ENCODE measurements at regions not wholly inside any gene's neighbourhood (a gene's known extent, or its start where the extent isn't known, plus 50 kb on each side); places are given as distances from the start of the nearest gene placed in this dataset.

DNA sequence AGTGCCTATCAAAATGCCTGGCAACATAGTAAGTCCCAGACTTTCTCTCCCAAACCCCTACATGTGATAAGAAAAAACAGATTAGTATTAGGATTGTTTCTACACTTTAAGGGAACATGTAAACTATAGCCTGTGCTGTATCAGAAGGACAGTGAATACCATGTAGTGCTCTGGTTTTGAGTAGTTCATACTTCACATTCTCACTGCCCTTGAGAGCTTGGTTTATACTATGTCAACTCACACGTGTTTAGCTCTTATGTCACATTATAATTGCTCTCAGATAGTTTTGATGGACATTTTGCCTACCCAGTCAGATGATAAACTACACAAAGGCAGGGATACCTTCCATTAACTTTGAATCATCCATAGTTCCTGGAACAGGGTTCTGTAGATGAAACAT is 58.0 kb upstream of the PGRMC2 start:
- DNase-seq (ENCODE audit: low read depth in 4 of 4, low spot score in 2 of 4), result no peak

DNA sequence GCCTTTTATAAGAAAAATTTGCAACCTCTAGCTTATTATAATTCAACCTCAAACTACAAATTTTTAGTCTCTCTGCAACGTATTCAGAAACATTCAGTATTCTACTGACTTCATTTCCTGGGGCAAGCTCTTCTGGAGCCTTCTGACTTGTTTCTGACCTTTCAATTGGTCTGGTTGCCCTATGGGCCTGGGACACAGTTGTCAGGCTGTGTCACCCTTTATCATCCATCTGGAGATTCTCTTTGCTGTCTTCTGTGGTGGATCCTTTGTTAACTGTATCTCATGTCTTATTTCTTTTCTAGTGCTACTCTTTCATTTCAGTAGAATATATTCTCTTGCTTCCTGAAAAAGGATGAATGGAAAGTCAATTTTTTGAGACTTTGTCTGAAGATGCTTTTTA is 55.1 kb upstream of the PGRMC2 start:
- DNase-seq (ENCODE audit: low read depth in 4 of 4, low spot score in 2 of 4), result no peak

DNA sequence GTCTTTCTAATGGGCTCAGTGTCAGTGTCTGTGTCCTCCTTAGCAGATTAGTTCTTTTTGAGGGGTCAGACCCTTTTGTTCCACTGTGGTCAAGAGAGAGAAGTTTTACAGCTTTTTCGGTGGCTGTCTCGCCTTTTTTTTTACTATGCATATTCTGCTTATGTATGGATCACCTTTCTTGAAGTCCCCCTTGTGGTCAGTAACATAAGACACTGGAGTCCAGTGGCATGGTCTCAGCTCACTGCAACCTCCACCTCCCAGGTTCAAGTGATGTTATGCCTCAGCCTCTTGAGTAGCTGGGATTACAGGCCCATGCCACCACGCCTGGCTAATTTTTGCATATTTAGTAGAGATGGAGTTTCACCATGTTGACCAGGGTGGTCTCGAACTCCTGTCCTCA is 54.0 kb upstream of the PGRMC2 start:
- no peak for DNase-seq (ENCODE audit: low read depth in 4 of 4, low spot score in 2 of 4)

DNA sequence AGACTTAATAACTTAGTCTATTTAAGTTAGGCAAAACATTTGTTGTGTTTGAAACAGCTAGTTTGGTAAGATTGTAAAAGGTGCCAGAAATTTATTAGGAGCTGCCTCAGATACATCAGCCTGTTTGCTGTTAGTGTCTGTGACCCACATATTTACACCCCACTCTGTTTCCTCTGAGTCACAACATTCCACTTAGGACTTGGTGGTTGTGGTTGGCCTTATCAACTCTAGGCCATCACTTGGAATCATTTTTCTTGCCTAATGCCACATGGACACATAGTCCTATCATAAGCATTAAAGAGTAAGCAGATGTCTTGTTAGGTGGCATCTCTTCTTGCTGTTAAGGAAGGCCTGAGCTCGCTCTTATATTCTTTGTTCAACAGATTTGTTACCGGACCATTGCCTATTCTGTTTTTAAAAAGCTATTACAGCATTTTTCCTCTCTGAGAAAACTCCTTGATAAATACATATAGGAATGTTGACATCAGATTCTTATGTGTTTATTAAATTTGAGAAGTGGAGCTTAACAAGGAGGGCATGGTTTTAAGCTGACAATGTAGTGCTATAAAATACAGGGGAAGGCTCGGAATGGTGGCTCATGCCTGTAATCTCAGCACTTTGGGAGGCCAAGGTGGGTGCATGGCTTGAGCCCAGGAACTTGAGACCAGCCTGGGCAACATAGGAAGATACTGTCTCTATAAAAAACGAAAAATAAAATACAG is 51.2 kb upstream of the PGRMC2 start:
- no peak for DNase-seq (ENCODE audit: low read depth in 4 of 4, low spot score in 2 of 4)

DNA sequence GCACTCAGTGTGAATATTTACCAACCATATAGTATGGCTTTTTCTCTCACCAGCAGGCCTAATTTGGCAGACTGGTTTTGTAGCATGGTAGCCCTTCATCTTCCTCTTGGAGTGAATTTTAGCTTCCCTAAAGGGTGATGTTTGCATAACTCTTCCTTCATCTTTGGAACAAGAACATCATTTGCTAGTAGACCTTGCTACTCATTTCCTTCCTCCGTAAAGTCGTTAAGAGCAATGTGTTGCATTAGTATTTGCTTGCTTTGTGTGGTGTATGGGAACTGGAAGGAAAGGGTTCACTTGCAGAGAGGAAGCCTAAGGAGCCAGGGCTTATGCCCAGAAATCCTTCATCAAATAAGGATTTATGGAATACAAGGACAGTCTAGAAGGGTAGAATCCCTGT is 50.2 kb upstream of the PGRMC2 start:
- DNase-seq (ENCODE audit: low read depth in 4 of 4, low spot score in 2 of 4), result no peak

All from left renal cortex interstitium (tissue), 4 donors.